HG03025 (cell line): ENCODE measurements at regions not wholly inside any gene's neighbourhood (a gene's known extent, or its start where the extent isn't known, plus 50 kb on each side); places are given as distances from the start of the nearest gene placed in this dataset.

Experiments
- ATAC-seq: cut with Tn5 transposase; IDR thresholded peaks from one replicate; pipeline ENCODE4 v1.9.1; 2021; ENCODE audit warnings: mild to moderate bottlenecking, moderate library complexity; ENCODE audit not compliant: unreplicated experiment, low FRiP score

DNA sequence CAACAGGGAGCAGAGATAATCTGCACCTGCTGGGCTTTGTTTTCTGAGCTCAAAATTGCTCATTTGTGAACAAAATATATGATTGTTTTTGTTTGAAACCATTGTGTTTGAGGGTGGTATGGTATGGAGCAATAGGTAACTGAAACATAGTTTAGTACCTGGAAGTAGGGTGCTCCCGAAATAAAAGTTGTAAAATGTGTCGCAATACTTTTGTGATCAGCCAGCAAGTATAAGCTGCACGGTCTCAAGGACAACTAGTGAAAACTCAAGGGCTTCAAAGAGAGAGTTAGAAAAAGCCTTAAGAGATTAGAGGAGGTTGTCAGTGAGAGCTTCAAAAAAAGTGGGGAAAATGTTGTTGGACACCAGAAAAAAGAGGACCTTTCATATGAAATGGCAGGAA is 579.8 kb upstream of the POU3F2 start:
- ATAC-seq, result no peak

DNA sequence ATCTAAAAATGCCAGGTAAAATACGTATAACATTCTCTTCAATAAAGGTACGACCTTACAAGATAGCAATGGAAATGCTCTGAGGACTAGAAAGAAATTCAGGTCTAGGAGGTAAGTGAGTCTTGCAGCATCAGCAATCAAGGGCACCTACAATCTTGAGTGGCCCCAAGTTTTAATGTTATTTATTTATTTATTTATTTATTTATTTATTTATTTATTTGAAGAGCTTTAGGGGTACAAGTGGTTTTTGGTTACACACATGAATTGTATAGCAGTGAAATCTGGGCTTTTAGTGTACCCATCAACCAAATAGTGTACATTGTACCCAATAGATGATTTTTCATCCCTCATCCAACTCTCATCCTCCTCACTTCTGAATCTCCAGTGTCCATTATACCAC is 574.0 kb upstream of the POU3F2 start:
- no peak for ATAC-seq

- no peak for ATAC-seq
Measured at GRCh38 chr6:98272060-98272459, 562.3 kb upstream of the POU3F2 start.

DNA sequence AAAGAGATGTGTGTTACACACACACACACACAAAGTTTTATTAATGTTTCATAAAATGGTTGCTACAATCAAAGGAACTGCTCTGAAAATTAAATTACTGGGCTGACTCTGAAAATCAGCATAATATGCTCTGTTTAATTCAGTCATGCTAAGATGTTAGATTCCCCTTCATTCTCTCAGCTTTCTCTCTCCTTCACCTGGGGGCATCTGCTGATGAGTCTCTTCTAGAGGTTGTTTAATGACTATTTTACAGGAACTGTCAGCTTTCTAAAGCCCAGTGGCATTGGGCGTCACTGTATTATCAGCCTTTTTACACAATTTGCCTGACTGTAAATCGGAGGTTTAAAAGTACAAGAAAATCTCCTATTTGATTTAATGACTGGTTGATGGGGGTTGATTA is 559.7 kb upstream of the POU3F2 start:
- no peak for ATAC-seq

- ATAC-seq, result no peak
Measured at GRCh38 chr6:98280492-98280891, 553.9 kb upstream of the POU3F2 start.

DNA sequence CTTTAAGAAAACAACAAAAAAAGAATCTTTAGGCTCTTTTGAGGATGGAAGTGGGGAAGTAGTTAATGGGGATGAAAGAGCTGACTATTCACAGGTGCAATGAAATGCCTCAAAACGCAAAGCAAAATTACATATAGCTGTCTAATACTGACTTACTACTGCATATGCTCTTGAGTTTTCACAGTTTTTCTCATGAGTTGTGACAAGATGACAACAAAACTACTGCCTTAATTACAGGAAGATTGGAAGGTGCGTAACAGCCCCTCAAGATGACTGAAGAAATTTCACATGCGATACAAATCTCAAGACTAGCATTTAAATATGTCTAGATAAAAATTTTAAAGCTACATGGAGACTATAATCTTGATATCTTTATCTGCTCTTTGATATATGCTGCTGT is 547.8 kb upstream of the POU3F2 start:
- no peak for ATAC-seq

DNA sequence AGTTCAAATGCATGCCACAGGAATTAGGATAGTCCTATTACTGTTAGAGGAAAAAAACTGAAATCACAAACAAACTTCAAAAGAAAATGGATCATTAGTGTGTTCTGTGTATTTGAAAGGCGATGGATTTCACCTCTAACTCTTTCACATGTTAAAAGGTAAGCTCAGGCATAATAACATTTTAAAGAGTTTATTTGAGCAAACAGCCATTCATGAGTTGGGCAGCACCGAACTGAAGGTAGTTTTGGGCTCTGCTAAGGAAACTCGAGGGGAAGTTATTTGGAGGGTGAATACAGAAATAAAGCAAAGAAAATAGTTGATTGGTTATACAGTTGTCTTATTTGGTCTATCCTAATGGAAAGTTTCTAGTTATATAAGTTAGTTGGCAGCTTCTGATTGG is 546.5 kb upstream of the POU3F2 start:
- ATAC-seq, result no peak

DNA sequence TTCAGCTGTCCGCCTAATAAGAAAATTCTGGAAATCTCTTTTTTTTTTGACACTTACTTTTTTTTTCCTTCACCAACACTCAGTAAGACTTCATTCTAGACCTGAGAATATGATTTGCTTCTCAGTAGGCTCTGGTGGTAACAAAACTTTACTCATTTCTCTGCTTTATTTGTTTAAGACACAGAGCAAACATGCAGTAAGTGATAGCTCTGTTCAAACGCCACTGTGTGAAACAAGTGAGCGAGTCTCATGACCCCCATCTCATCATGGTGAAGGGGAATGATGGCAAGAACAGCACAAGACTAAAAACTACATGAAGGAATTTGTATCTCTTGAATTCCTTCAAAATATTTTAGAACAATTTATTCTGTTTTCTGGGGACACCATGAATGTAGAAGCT is 541.6 kb upstream of the POU3F2 start:
- ATAC-seq, result no peak

GRCh38 chr6:98295515-98296175 is 538.7 kb upstream of the POU3F2 start:
- ATAC-seq, result no peak

DNA sequence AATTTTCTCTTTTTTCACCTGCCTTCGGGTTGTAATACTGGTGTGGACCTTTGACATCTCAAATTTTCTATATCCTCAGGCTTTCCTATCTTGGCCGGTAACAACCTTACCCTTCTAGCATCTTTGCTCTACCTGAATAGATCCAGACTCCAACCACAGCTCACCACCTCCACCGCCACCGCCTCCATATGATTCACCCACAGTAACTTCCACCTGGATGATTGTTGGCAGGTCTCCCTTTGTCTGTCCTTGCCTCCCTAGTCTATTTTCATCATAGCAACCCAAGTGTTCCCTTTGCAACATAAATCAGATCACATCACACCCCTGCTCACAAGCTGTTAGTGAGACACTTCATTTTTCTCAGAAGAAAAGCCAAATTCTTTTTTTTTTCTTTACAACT is 525.8 kb upstream of the POU3F2 start:
- ATAC-seq, result no peak

DNA sequence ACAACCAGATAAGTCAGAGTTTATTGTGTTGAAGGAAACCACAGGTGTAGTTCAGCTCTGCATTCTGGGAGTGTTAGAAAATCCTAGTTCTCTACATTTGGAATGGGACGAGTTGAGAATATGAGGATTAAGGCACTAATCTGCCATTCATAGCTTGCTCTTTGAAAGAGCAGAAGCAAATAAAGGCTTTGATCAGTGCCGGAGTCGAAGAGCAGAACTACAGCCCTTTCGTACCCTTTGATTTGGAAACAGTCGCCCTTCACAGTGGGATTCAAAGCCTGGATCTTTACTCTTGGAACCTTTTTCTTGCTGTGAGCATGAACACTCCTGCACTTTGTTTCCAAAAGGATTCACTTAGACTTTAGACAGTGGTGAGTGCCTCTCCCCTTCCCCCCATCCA is 523.9 kb upstream of the POU3F2 start:
- no peak for ATAC-seq

GRCh38 chr6:98323605-98324004 is 510.8 kb upstream of the POU3F2 start:
- ATAC-seq, result peak; percentile 91

GRCh38 chr6:98324446-98324845 is 509.9 kb upstream of the POU3F2 start:
- no peak for ATAC-seq

GRCh38 chr6:98325366-98325765 is 509.0 kb upstream of the POU3F2 start:
- no peak for ATAC-seq

DNA sequence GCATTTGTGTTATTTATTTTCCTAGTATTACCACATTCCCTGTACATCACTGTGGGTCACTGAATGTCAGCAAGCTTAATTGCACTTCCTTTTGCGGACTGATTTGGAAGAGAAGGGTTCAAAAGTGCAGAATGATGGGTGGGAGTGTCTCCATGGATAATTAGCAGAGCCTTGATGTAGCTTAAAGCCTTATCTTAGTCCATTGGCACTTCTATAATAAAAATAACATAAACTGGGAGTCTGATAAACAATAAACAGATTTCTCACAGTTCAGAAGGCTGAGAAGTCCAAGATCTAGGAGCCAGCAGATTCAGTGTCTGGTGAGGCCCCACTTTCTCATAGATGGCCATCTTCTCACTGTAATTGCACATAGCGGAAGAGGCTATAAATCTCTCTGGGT is 501.1 kb upstream of the POU3F2 start:
- ATAC-seq, result no peak

- ATAC-seq, result no peak
Measured at GRCh38 chr6:98335594-98335993, 498.8 kb upstream of the POU3F2 start.

DNA sequence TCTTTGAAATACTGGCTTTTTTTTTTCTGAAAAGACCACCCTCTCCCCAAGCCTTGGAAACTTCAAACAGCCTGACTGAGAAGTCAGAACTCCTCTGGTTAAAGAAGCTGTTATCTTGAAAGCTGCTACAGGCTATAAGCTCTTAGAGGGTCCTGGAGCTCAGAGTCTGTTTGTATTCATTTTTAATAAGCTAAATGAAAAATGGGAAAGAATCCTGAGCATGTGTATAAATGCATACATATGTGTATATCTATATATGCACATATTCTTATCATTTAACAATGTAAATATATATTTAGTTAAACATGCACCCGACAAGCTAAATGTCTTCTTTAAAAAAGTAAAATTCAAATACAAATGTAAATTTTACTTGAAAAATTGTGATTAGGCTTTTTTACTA is 494.9 kb upstream of the POU3F2 start:
- ATAC-seq, result no peak

GRCh38 chr6:98343004-98343403 is 491.4 kb upstream of the POU3F2 start:
- ATAC-seq, result no peak

- ATAC-seq, result no peak
Measured at GRCh38 chr6:98343797-98344196, 490.6 kb upstream of the POU3F2 start.

- ATAC-seq, result no peak
Measured at GRCh38 chr6:98352348-98352747, 482.0 kb upstream of the POU3F2 start.

DNA sequence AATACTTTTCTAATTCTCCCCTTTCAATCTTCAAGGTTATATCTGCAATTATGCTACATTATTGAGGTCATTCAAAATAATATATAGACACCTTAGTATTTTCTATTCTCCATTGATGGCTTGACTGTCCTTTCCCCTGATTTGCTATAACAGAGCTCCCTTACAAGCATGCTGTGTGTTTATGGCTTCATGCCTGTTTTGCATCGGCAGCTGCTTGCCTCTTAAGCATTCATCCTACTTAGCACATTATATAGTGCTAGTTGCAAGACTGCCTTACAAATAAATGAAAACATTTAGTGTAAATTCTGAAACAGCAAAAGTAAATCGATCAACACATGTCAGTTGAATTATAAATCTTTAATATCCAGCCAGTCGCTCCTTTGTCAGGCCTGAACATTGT is 476.2 kb upstream of the POU3F2 start:
- no peak for ATAC-seq

DNA sequence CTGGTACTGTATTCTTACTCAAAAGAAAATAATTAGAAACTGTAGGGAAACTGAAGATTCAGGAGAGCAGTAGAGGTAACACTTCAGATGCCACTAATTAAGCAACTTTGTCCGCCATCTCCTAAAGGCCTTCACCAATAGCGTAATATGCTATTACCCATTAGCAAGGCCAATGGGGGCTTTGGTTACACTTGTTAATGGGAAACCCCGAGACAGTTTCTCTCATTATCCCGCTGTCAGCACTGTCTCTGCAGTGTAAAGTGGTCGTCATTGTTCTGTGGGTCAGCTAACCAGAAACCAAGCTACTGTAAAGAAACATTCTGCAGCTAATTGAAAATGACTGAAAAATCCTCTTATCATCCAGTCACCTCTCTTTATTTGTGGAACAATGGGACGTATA is 468.0 kb upstream of the POU3F2 start:
- ATAC-seq, result no peak

DNA sequence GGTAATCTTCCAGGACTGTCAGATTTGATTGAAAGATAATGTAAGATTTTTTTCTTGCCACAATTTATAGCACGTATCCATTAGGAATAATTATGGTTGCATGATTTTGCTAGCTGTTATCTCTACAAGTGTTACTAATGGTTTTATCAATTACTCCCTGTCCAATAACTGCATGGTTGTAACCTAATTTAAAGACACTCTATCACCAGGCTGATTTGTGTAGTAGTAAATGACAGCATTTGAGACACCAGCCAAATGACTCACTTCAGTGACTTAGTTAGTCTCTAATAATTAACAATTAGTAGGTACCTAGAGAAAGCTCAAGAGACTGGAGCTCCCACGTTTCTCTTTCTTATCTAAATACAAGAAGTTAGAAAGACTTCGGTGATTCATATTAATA is 453.8 kb upstream of the POU3F2 start:
- no peak for ATAC-seq
